Tibial nerve (tissue), 3 donors: ENCODE measurements at regions not wholly inside any gene's neighbourhood (a gene's known extent, or its start where the extent isn't known, plus 50 kb on each side); places are given as distances from the start of the nearest gene placed in this dataset.

Experiments used
- POLR2A ChIP-seq, 2 donors: fragments of 450-650 bp; IDR thresholded peaks; one replicate each; pipeline ENCODE4 v1.6.1; 2017; ENCODE audit warnings: antibody characterized with exemption in 2 of 2, mild to moderate bottlenecking in 2 of 2, moderate library complexity in 2 of 2
- TF ChIP-seq, protein P1 (sequence below), 5 experiments: fragments of 200-600 bp in 3 of 5; fragments of 450-650 bp in 2 of 5; sonication (generic) in 3 of 5; IDR thresholded peaks; one replicate each; pipeline ENCODE4 v1.5.1; 2016 to 2019; ENCODE audit warnings: antibody characterized with exemption in 5 of 5, mild to moderate bottlenecking in 3 of 5, moderate library complexity in 2 of 5

DNA sequence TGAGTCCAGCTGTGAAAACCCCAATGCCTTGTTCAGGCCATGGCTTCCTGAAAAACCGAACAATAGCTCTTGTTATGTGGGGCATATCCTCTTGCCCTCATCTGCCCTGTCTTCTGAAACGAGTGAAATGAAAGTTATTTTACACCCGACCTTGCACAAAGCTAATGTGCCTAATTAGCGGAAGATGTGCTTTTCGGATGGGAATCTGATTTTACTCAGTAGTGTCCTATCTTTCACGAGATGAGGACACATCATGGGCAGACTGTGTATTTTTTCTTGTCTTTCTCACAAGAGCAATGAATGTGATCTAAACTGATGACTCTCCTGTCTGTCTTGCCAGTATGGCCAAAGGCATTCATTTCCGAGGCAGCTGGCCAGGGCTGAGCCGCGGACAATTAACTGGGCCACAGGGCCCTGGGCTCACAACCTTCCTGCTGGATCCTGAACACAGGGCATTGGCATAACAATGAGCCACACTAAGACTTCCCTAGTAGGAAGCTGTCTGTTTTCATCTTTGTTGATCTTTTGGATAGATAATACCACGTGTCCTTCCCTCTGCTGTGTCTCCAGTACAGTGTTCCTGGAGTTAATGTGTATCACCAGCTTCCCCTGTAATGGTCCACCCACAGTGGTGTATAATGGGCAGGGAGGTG, 86.0 kb upstream of the HIF1A start:
- TF ChIP-seq POLR2A (IDR thresholded peaks at IDR 0.05): no peak
- TF ChIP-seq, protein P1, sequence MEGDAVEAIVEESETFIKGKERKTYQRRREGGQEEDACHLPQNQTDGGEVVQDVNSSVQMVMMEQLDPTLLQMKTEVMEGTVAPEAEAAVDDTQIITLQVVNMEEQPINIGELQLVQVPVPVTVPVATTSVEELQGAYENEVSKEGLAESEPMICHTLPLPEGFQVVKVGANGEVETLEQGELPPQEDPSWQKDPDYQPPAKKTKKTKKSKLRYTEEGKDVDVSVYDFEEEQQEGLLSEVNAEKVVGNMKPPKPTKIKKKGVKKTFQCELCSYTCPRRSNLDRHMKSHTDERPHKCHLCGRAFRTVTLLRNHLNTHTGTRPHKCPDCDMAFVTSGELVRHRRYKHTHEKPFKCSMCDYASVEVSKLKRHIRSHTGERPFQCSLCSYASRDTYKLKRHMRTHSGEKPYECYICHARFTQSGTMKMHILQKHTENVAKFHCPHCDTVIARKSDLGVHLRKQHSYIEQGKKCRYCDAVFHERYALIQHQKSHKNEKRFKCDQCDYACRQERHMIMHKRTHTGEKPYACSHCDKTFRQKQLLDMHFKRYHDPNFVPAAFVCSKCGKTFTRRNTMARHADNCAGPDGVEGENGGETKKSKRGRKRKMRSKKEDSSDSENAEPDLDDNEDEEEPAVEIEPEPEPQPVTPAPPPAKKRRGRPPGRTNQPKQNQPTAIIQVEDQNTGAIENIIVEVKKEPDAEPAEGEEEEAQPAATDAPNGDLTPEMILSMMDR (IDR thresholded peaks at IDR 0.05): no peak
